ENCODE measurements at regions not wholly inside any gene's neighbourhood (a gene's known extent, or its start where the extent isn't known, plus 50 kb on each side); places are given as distances from the start of the nearest gene placed in this dataset.
"Not testable (repeated sequence)": the region's sequence is repeated elsewhere in the genome, so short reads cannot be mapped to it uniquely, and the experiment has no call there.

DNA sequence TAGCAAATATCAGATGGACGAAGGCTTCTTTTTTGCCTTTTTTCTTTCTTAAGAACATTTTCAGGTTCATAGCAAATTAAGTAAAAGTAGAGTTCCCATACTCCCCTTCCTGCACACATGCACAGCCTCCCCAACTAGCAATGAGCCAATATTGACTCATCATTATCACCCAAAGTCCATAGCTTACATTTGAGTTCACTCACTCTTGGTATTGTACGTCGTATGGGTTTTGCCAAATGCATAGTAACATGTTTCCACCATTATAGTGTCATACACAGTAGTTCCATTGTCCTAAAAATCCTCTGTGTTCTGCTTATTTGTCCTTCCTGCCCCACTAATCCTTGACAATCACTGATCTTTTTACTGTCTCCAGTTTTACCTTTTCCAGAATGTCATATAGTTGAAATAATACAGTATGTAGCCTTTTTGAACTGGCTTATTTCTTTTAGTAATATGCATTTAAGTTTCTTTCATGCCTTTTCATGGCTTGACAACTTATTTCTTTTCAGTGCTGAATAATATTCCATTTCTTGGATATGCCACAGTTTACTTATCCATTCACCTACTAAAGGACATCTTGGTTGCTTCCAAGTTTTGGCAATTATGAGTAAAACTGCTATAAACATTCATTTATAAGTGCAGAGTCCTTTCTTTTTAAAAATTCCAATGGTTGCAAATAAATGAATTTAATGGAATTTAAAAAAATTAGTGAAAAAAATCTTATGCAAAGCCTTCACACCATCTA, 242.1 kb downstream of the ISL1 start:
- H3K4me3 ChIP-seq (ENCODE audit: control insufficient read depth in 1 of 7, extremely low read depth in 1 of 7, insufficient read depth in 4 of 7, low read depth in 2 of 7, low read length in 6 of 7) = no peak overlapping the region
- 100% methylated on average over 2 of the region's 3 CpGs for WGBS (ENCODE audit: insufficient coverage)
- no peaks in the 10 kb centered on the region for H3K27me3 ChIP-seq (replicated peaks in 2 of 5; ENCODE audit: control insufficient read depth in 4 of 5, insufficient read depth in 5 of 5, low read length in 4 of 5)
- no peak overlapping the region for H3K27ac ChIP-seq (ENCODE audit: insufficient read depth in 1 of 2, low read depth in 1 of 2, low read length in 2 of 2, poor library complexity in 1 of 2, severe bottlenecking in 2 of 2)
- no peaks in the 10 kb centered on the region for H3K4me1 ChIP-seq (ENCODE audit: control extremely low read depth in 1 of 4, control insufficient read depth in 4 of 4, insufficient read depth in 4 of 4, low read length in 3 of 4)
- POLR2A ChIA-PET = no interaction called here
- CTCF ChIA-PET = no interaction called here
- H3K9me3 ChIP-seq (ENCODE audit: control extremely low read depth in 1 of 5, control insufficient read depth in 4 of 5, insufficient read depth in 2 of 5, low read depth in 1 of 5, low read length in 4 of 5) = peaks cover 0 to 3% (median 0%) of the 10 kb centered on the region in 5 experiments
- no peaks in the 10 kb centered on the region for H3K36me3 ChIP-seq (ENCODE audit: control insufficient read depth in 4 of 4, insufficient read depth in 4 of 4, low read length in 3 of 4)
- no peak for DNase-seq

DNA sequence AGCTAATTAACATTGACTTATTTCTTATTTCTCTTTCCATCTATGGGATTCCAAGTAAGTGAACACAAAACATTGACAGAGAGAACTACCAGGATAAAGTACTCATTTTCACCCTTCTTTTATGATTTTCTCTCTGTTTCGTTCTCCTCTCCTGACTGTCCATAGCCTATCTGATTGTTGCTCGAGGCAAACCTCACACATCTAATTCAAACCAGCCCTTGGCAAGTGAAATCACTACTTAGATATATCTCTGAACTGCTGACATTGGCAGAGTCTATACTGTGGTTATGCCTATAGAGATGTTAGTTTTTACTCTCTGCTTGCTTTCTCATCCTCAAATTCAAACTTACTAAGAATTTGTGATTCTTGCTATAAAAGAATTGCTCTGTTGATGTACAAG, 248.8 kb downstream of the ISL1 start:
- Histone ChIP-seq H3K9me3 (ENCODE audit: control extremely low read depth in 1 of 5, control insufficient read depth in 4 of 5, insufficient read depth in 2 of 5, low read depth in 1 of 5, low read length in 4 of 5) (no peaks in the 10 kb centered on the region), H3K4me1 (ENCODE audit: control extremely low read depth in 1 of 4, control insufficient read depth in 4 of 4, insufficient read depth in 4 of 4, low read length in 3 of 4) (no peaks in the 10 kb centered on the region), H3K36me3 (ENCODE audit: control insufficient read depth in 4 of 4, insufficient read depth in 4 of 4, low read length in 3 of 4) (no peaks in the 10 kb centered on the region), H3K27ac (ENCODE audit: insufficient read depth in 1 of 2, low read depth in 1 of 2, low read length in 2 of 2, poor library complexity in 1 of 2, severe bottlenecking in 2 of 2) (no peak overlapping the region), H3K27me3 (replicated peaks in 2 of 5; ENCODE audit: control insufficient read depth in 4 of 5, insufficient read depth in 5 of 5, low read length in 4 of 5) (no peaks in the 10 kb centered on the region), H3K4me3 (ENCODE audit: control insufficient read depth in 1 of 7, extremely low read depth in 1 of 7, insufficient read depth in 4 of 7, low read depth in 2 of 7, low read length in 6 of 7) (no peak overlapping the region)
- CTCF ChIA-PET = no interaction called here
- WGBS (ENCODE audit: insufficient coverage) = 100% methylated on average over 1 of the region's 2 CpGs
- POLR2A ChIA-PET = no interaction called here
- DNase-seq = no peak

DNA sequence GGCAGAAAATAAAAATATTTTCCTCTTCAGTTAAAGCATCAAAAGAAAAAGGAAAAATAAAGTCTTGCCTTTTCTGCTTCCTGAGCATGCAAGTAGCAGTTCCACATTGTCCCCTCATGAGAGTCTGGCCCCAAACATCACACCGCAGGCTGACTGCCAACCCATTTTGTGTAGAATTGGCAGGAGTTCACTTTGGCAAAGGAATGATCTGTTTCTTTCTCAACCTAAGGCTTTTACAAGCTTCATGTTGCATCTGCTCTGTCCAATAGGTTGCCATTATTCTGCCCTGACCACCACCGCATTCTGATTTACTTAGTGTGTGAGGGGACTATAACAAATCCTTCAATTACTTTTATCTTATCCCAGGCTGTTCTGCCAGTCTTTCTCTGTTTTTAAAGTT, 249.5 kb downstream of the ISL1 start:
- ChIA-PET POLR2A (no interaction called here), CTCF (no interaction called here)
- no peaks in the 10 kb centered on the region for H3K4me1 ChIP-seq (ENCODE audit: control extremely low read depth in 1 of 4, control insufficient read depth in 4 of 4, insufficient read depth in 4 of 4, low read length in 3 of 4)
- no peak for DNase-seq
- no peak overlapping the region for H3K4me3 ChIP-seq (ENCODE audit: control insufficient read depth in 1 of 7, extremely low read depth in 1 of 7, insufficient read depth in 4 of 7, low read depth in 2 of 7, low read length in 6 of 7)
- whole genome bisulfite sequencing (ENCODE audit: insufficient coverage) = 100% methylated on average over 1 of the region's 2 CpGs
- no peaks in the 10 kb centered on the region for H3K27me3 ChIP-seq (replicated peaks in 2 of 5; ENCODE audit: control insufficient read depth in 4 of 5, insufficient read depth in 5 of 5, low read length in 4 of 5)
- no peaks in the 10 kb centered on the region for H3K36me3 ChIP-seq (ENCODE audit: control insufficient read depth in 4 of 4, insufficient read depth in 4 of 4, low read length in 3 of 4)
- H3K27ac ChIP-seq (ENCODE audit: insufficient read depth in 1 of 2, low read depth in 1 of 2, low read length in 2 of 2, poor library complexity in 1 of 2, severe bottlenecking in 2 of 2) = no peak overlapping the region
- no peaks in the 10 kb centered on the region for H3K9me3 ChIP-seq (ENCODE audit: control extremely low read depth in 1 of 5, control insufficient read depth in 4 of 5, insufficient read depth in 2 of 5, low read depth in 1 of 5, low read length in 4 of 5)

GRCh38 chr5:51636973-51637372, 253.7 kb downstream of the ISL1 start:
- WGBS (ENCODE audit: insufficient coverage) = 90% methylated on average over 3 of the region's 6 CpGs
- CTCF ChIA-PET; H3K4me3 ChIP-seq (ENCODE audit: control insufficient read depth in 1 of 7, extremely low read depth in 1 of 7, insufficient read depth in 4 of 7, low read depth in 2 of 7, low read length in 6 of 7); H3K36me3 ChIP-seq (ENCODE audit: control insufficient read depth in 4 of 4, insufficient read depth in 4 of 4, low read length in 3 of 4); H3K9me3 ChIP-seq (ENCODE audit: control extremely low read depth in 1 of 5, control insufficient read depth in 4 of 5, insufficient read depth in 2 of 5, low read depth in 1 of 5, low read length in 4 of 5); H3K4me1 ChIP-seq (ENCODE audit: control extremely low read depth in 1 of 4, control insufficient read depth in 4 of 4, insufficient read depth in 4 of 4, low read length in 3 of 4); POLR2A ChIA-PET; DNase-seq; H3K27me3 ChIP-seq (replicated peaks in 2 of 5; ENCODE audit: control insufficient read depth in 4 of 5, insufficient read depth in 5 of 5, low read length in 4 of 5); H3K27ac ChIP-seq (ENCODE audit: insufficient read depth in 1 of 2, low read depth in 1 of 2, low read length in 2 of 2, poor library complexity in 1 of 2, severe bottlenecking in 2 of 2): not testable (repeated sequence)

DNA sequence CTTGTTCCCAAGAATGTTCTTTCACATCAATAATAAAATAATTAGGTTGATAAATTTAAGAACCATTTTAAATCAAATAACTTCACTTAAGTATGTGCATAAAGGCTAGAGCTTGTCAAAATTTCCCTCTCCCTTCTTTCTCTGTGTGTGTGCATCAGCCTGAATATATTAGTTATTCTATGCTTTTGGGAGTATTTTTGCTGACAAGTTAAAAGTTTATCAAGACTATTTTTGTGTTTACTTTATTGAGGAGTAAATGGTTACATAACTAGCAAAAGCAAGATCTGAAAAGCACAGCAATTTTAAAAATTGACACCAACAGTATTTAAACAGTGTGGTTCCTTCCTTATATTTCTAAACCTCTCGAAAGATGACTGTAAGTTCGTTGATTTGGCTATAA, 261.7 kb downstream of the ISL1 start:
- no peaks in the 10 kb centered on the region for H3K27me3 ChIP-seq (replicated peaks in 2 of 5; ENCODE audit: control insufficient read depth in 4 of 5, insufficient read depth in 5 of 5, low read length in 4 of 5)
- POLR2A ChIA-PET = no interaction called here
- DNase-seq = no peak
- H3K27ac ChIP-seq (ENCODE audit: insufficient read depth in 1 of 2, low read depth in 1 of 2, low read length in 2 of 2, poor library complexity in 1 of 2, severe bottlenecking in 2 of 2) = no peak overlapping the region
- H3K9me3 ChIP-seq (ENCODE audit: control extremely low read depth in 1 of 5, control insufficient read depth in 4 of 5, insufficient read depth in 2 of 5, low read depth in 1 of 5, low read length in 4 of 5) = no peaks in the 10 kb centered on the region
- WGBS (ENCODE audit: insufficient coverage) = no CpG with 5 or more reads among the region's 2 CpGs
- H3K4me3 ChIP-seq (ENCODE audit: control insufficient read depth in 1 of 7, extremely low read depth in 1 of 7, insufficient read depth in 4 of 7, low read depth in 2 of 7, low read length in 6 of 7) = no peak overlapping the region
- CTCF ChIA-PET = no interaction called here
- no peaks in the 10 kb centered on the region for H3K4me1 ChIP-seq (ENCODE audit: control extremely low read depth in 1 of 4, control insufficient read depth in 4 of 4, insufficient read depth in 4 of 4, low read length in 3 of 4)
- H3K36me3 ChIP-seq (ENCODE audit: control insufficient read depth in 4 of 4, insufficient read depth in 4 of 4, low read length in 3 of 4) = no peaks in the 10 kb centered on the region

- Histone ChIP-seq H3K36me3 (ENCODE audit: control insufficient read depth in 4 of 4, insufficient read depth in 4 of 4, low read length in 3 of 4) (no peaks in the 10 kb centered on the region), H3K27me3 (replicated peaks in 2 of 5; ENCODE audit: control insufficient read depth in 4 of 5, insufficient read depth in 5 of 5, low read length in 4 of 5) (no peaks in the 10 kb centered on the region), H3K9me3 (ENCODE audit: control extremely low read depth in 1 of 5, control insufficient read depth in 4 of 5, insufficient read depth in 2 of 5, low read depth in 1 of 5, low read length in 4 of 5) (no peaks in the 10 kb centered on the region), H3K4me1 (ENCODE audit: control extremely low read depth in 1 of 4, control insufficient read depth in 4 of 4, insufficient read depth in 4 of 4, low read length in 3 of 4) (no peaks in the 10 kb centered on the region), H3K4me3 (ENCODE audit: control insufficient read depth in 1 of 7, extremely low read depth in 1 of 7, insufficient read depth in 4 of 7, low read depth in 2 of 7, low read length in 6 of 7) (no peak overlapping the region), H3K27ac (ENCODE audit: insufficient read depth in 1 of 2, low read depth in 1 of 2, low read length in 2 of 2, poor library complexity in 1 of 2, severe bottlenecking in 2 of 2) (no peak overlapping the region)
- POLR2A ChIA-PET = no interaction called here
- DNase-seq = no peak
- CTCF ChIA-PET = no interaction called here
Measured at GRCh38 chr5:51646482-51646881, 263.2 kb downstream of the ISL1 start.

GRCh38 chr5:51650824-51651223, 267.6 kb downstream of the ISL1 start:
- 36% methylated on average over 1 of the region's 1 CpG for WGBS (ENCODE audit: insufficient coverage)
- H3K4me1 ChIP-seq (ENCODE audit: control extremely low read depth in 1 of 4, control insufficient read depth in 4 of 4, insufficient read depth in 4 of 4, low read length in 3 of 4) = no peaks in the 10 kb centered on the region
- CTCF ChIA-PET = no interaction called here
- no peaks in the 10 kb centered on the region for H3K36me3 ChIP-seq (ENCODE audit: control insufficient read depth in 4 of 4, insufficient read depth in 4 of 4, low read length in 3 of 4)
- POLR2A ChIA-PET = no interaction called here
- no peaks in the 10 kb centered on the region for H3K27me3 ChIP-seq (replicated peaks in 2 of 5; ENCODE audit: control insufficient read depth in 4 of 5, insufficient read depth in 5 of 5, low read length in 4 of 5)
- H3K9me3 ChIP-seq (ENCODE audit: control extremely low read depth in 1 of 5, control insufficient read depth in 4 of 5, insufficient read depth in 2 of 5, low read depth in 1 of 5, low read length in 4 of 5) = no peaks in the 10 kb centered on the region
- no peak overlapping the region for H3K27ac ChIP-seq (ENCODE audit: insufficient read depth in 1 of 2, low read depth in 1 of 2, low read length in 2 of 2, poor library complexity in 1 of 2, severe bottlenecking in 2 of 2)
- DNase-seq = no peak
- H3K4me3 ChIP-seq (ENCODE audit: control insufficient read depth in 1 of 7, extremely low read depth in 1 of 7, insufficient read depth in 4 of 7, low read depth in 2 of 7, low read length in 6 of 7) = no peak overlapping the region
